IMR-90 (cell line): ENCODE measurements at regions not wholly inside any gene's neighbourhood (a gene's known extent, or its start where the extent isn't known, plus 50 kb on each side); places are given as distances from the start of the nearest gene placed in this dataset.

Source experiments
- ATAC-seq: fragments of 200-7000 bp; cut with Tn5 transposase; 2 replicates; pipeline ENCODE4 v1.9.1; 2020; ENCODE audit warnings: low read depth, mild to moderate bottlenecking, moderate library complexity
- BruUV-seq: library from RNA; stranded (reverse); fragments of 400-500 nt; replicated peaks from 2 replicates; lab custom pipeline; 2021; lab: Mats Ljungman, UMichigan
- CTCF ChIA-PET: fragments of 300-600 bp; formaldehyde crosslinking; extraction: SDS; loops from one replicate; lab custom pipeline; 2021; ENCODE audit warnings: antibody characterized with exemption; lab: Yijun Ruan, JAX
- POLR2A ChIA-PET: fragments of 300-600 bp; sonication (Branson Sonifier 250); formaldehyde crosslinking; loops from one replicate; lab custom pipeline; 2022; ENCODE audit warnings: antibody characterized with exemption; ENCODE audit not compliant: unreplicated experiment; lab: Charles Lee
- DNase-seq: peaks from one replicate; pipeline ENCODE4 v3.0.0; 2013
- H2AFZ ChIP-seq: replicated peaks from 2 replicates; pipeline ENCODE3; 2013; ENCODE audit warnings: low read length, mild to moderate bottlenecking; ENCODE audit not compliant: poor library complexity
- H2AK5ac ChIP-seq: 2 replicates; pipeline ENCODE4 v1.6.1; 2013; ENCODE audit warnings: low read depth, low read length, inconsistent platforms
- H2AK9ac ChIP-seq: replicated peaks from 2 replicates; pipeline ENCODE3; 2013; ENCODE audit warnings: mild to moderate bottlenecking, low read depth, low read length, moderate library complexity; ENCODE audit not compliant: poor library complexity
- H2BK120ac ChIP-seq: 2 replicates; pipeline ENCODE4 v1.6.1; 2013; ENCODE audit warnings: low read depth, low read length, inconsistent platforms
- H2BK15ac ChIP-seq: 3 replicates; pipeline ENCODE4 v1.6.1; 2013; ENCODE audit warnings: low read depth, low read length, inconsistent platforms
- H2BK20ac ChIP-seq: 2 replicates; pipeline ENCODE4 v1.6.1; 2013; ENCODE audit warnings: low read depth, mild to moderate bottlenecking, inconsistent platforms, low read length, moderate library complexity
- H2BK5ac ChIP-seq: 2 replicates; pipeline ENCODE4 v1.6.1; 2013; ENCODE audit warnings: mild to moderate bottlenecking, low read depth, low read length, inconsistent platforms; ENCODE audit not compliant: poor library complexity, severe bottlenecking
- H3K14ac ChIP-seq: replicated peaks from 2 replicates; pipeline ENCODE4 v1.6.1; 2013; ENCODE audit warnings: low read depth, low read length, inconsistent platforms
- H3K18ac ChIP-seq: 2 replicates; pipeline ENCODE4 v1.6.1; 2013; ENCODE audit warnings: low read depth, low read length, control low read depth
- H3K23ac ChIP-seq: 2 replicates; pipeline ENCODE4 v1.6.1; 2013; ENCODE audit warnings: low read depth, low read length, inconsistent platforms
- H3K27ac ChIP-seq: 2 replicates; pipeline ENCODE4 v1.5.1; 2013; ENCODE audit warnings: mild to moderate bottlenecking, control low read depth, low read length; ENCODE audit not compliant: insufficient read depth
- H3K27me3 ChIP-seq: 2 replicates; pipeline ENCODE4 v1.6.1; 2013; ENCODE audit warnings: low read length; ENCODE audit not compliant: control insufficient read depth, insufficient read depth
- H3K36me3 ChIP-seq: 2 replicates; pipeline ENCODE4 v1.6.1; 2013; ENCODE audit warnings: low read length, mixed read lengths; ENCODE audit not compliant: control insufficient read depth, insufficient read depth
- H3K4ac ChIP-seq: 2 replicates; pipeline ENCODE4 v1.6.1; 2013; ENCODE audit warnings: low read depth, low read length, inconsistent platforms
- H3K4me1 ChIP-seq: 2 replicates; pipeline ENCODE4 v1.6.1; 2013; ENCODE audit warnings: low read length, mixed read lengths; ENCODE audit not compliant: control insufficient read depth, insufficient read depth
- H3K4me2 ChIP-seq: 2 replicates; pipeline ENCODE4 v1.6.1; 2013; ENCODE audit warnings: low read depth, mild to moderate bottlenecking, control low read depth, low read length, moderate library complexity
- H3K4me3 ChIP-seq: 2 replicates; pipeline ENCODE4 v1.5.1; 2013; ENCODE audit warnings: low read depth, mild to moderate bottlenecking, control low read depth, low read length, moderate library complexity; ENCODE audit not compliant: insufficient read depth
- H3K56ac ChIP-seq: 2 replicates; pipeline ENCODE4 v1.6.1; 2013; ENCODE audit warnings: low read length, inconsistent platforms; ENCODE audit not compliant: insufficient read depth; ENCODE audit errors: extremely low read depth
- H3K79me1 ChIP-seq, 2 experiments: 2 replicates each; pipeline ENCODE4 v1.6.1; 2013; ENCODE audit warnings: low read length in 2 of 2, inconsistent platforms in 1 of 2, low read depth in 1 of 2
- H3K9ac ChIP-seq: 2 replicates; pipeline ENCODE4 v1.6.1; 2013; ENCODE audit warnings: low read depth, low read length, control low read depth
- H3K9me1 ChIP-seq: 2 replicates; pipeline ENCODE4 v1.6.1; 2013; ENCODE audit warnings: low read length, inconsistent platforms; ENCODE audit not compliant: insufficient read depth
- H3K9me3 ChIP-seq: 2 replicates; pipeline ENCODE4 v1.6.1; 2013; ENCODE audit warnings: low read length; ENCODE audit not compliant: control insufficient read depth, insufficient read depth
- H4K20me1 ChIP-seq: 2 replicates; pipeline ENCODE4 v1.6.1; 2013; ENCODE audit warnings: low read length, inconsistent platforms; ENCODE audit not compliant: insufficient read depth
- H4K5ac ChIP-seq: 2 replicates; pipeline ENCODE4 v1.6.1; 2013; ENCODE audit warnings: mild to moderate bottlenecking, low read depth, low read length, control low read depth
- H4K8ac ChIP-seq, 2 experiments: 2 replicates each; pipeline ENCODE4 v1.6.1; 2013; ENCODE audit warnings: low read depth in 2 of 2, low read length in 2 of 2, control low read depth in 1 of 2, inconsistent platforms in 1 of 2
- H4K91ac ChIP-seq: 2 replicates; pipeline ENCODE4 v1.6.1; 2013; ENCODE audit warnings: low read depth, low read length, inconsistent platforms; ENCODE audit not compliant: insufficient read depth
- BHLHE40 ChIP-seq: fragments of 150-350 bp; IDR thresholded peaks from 2 replicates; pipeline ENCODE4 v1.6.1; 2016; ENCODE audit warnings: mild to moderate bottlenecking, low read depth, low read length
- CEBPB ChIP-seq: IDR thresholded peaks from 2 replicates; pipeline ENCODE4 v1.6.1; 2012; ENCODE audit warnings: low read depth, low read length, improper control_type of control experiment
- CHD1 ChIP-seq: IDR thresholded peaks from 2 replicates; pipeline ENCODE4 v1.6.1; 2012; ENCODE audit warnings: low read depth, low read length, improper control_type of control experiment
- CTCF ChIP-seq: conservative IDR thresholded peaks from 2 replicates; pipeline ENCODE4 v1.5.1; 2012; ENCODE audit warnings: mild to moderate bottlenecking, low read depth, low read length, improper control_type of control experiment
- ELK1 ChIP-seq: fragments of 150-350 bp; IDR thresholded peaks from 2 replicates; pipeline ENCODE4 v1.6.1; 2016; ENCODE audit warnings: low read depth, mild to moderate bottlenecking, low read length, moderate library complexity, borderline replicate concordance
- FOS ChIP-seq: fragments of 150-350 bp; IDR thresholded peaks from 2 replicates; pipeline ENCODE4 v1.6.1; 2016; ENCODE audit warnings: low read depth, low read length
- MAFK ChIP-seq: IDR thresholded peaks from 2 replicates; pipeline ENCODE4 v1.6.1; 2012; ENCODE audit warnings: low read depth, low read length, improper control_type of control experiment
- MAZ ChIP-seq: IDR thresholded peaks from 2 replicates; pipeline ENCODE4 v1.6.1; 2012; ENCODE audit warnings: low read depth, mild to moderate bottlenecking, low read length, improper control_type of control experiment, moderate library complexity, borderline replicate concordance
- MXI1 ChIP-seq: IDR thresholded peaks from 2 replicates; pipeline ENCODE4 v1.6.1; 2012; ENCODE audit warnings: low read depth, mild to moderate bottlenecking, low read length, moderate library complexity, borderline replicate concordance
- NFE2L2 ChIP-seq: fragments of 150-350 bp; IDR thresholded peaks from 2 replicates; pipeline ENCODE4 v1.6.1; 2016; ENCODE audit warnings: low read depth, mild to moderate bottlenecking, low read length
- POLR2A ChIP-seq: IDR thresholded peaks from 2 replicates; pipeline ENCODE4 v1.6.1; 2012; ENCODE audit warnings: mild to moderate bottlenecking, low read depth, low read length
- RAD21 ChIP-seq: IDR thresholded peaks from 2 replicates; pipeline ENCODE4 v1.6.1; 2012; ENCODE audit warnings: low read length, improper control_type of control experiment
- RFX5 ChIP-seq: IDR thresholded peaks from 2 replicates; pipeline ENCODE4 v1.8.0; 2012; ENCODE audit warnings: low read depth, mild to moderate bottlenecking, low read length, moderate library complexity
- SMC3 ChIP-seq: fragments of 150-350 bp; IDR thresholded peaks from 2 replicates; pipeline ENCODE4 v1.6.1; 2016; ENCODE audit warnings: low read depth, mild to moderate bottlenecking, antibody characterized with exemption, low read length, moderate library complexity
- USF2 ChIP-seq: fragments of 150-350 bp; IDR thresholded peaks from 2 replicates; pipeline ENCODE4 v1.6.1; 2017; ENCODE audit warnings: mild to moderate bottlenecking, antibody characterized with exemption, low read length, low read depth
- WGBS, 2 experiments: methylation state at CpG; one replicate each; pipeline versions ENCODE4 v1.1.5 to v1.1.7; 2013; ENCODE audit warnings: missing lambda C conversion rate in 2 of 2; ENCODE audit not compliant: insufficient read length in 1 of 2; ENCODE audit errors: extremely low coverage in 2 of 2; 5-methylcytosine and 5-hydroxymethylcytosine counted together
- dilution Hi-C: fragments of 300-500 bp; cut with HindIII; formaldehyde crosslinking; loops from one replicate; pipeline ENCODE4 v1.14.3; 2018; ENCODE audit warnings: low sequenced_read_pairs; ENCODE audit not compliant: unreplicated experiment
- in situ Hi-C: fragments of 300-500 bp; cut with MboI; formaldehyde crosslinking; loops from 3 replicates; pipeline ENCODE4 v1.14.3; 2019; ENCODE audit warnings: low sequenced_read_pairs, inconsistent platforms, mixed read lengths
- intact Hi-C: fragments of 100-400 bp; cut with micrococcal nuclease; formaldehyde crosslinking; loops from 2 replicates; pipeline ENCODE4 v1.10.0; 2022

GRCh38 chr5:82748688-82749460, 328.3 kb downstream of the TMEM167A start:
- Histone ChIP-seq H3K27ac (no peak overlapping the region), H3K56ac (no peak overlapping the region), H3K23ac (no peak overlapping the region), H3K4me2 (no peak overlapping the region), H3K4me1 (no peaks in the 10 kb centered on the region), H3K14ac (no peak overlapping the region), H4K20me1 (no peaks in the 10 kb centered on the region), H4K5ac (no peak overlapping the region), H3K18ac (no peak overlapping the region), H3K27me3 (peaks cover 6% of the 10 kb centered on the region; the same call in 1 of the 2 replicates), H3K4ac (no peak overlapping the region), H3K9me1 (no peaks in the 10 kb centered on the region), H3K36me3 (no peaks in the 10 kb centered on the region), H2BK5ac (no peak overlapping the region), H3K79me1 (no peaks in the 10 kb centered on the region), H3K9me3 (no peaks in the 10 kb centered on the region), H2AFZ (no peak overlapping the region), H3K9ac (no peak overlapping the region), H2AK9ac (no peak overlapping the region), H3K4me3 (no peak overlapping the region), H4K8ac (no peak overlapping the region), H4K91ac (no peak overlapping the region), H2BK15ac (no peak overlapping the region), H2AK5ac (no peak overlapping the region), H2BK120ac (no peak overlapping the region), H2BK20ac (no peak overlapping the region)
- TF ChIP-seq MAFK (no peak), CHD1 (no peak), USF2 (no peak), MXI1 (no peak), BHLHE40 (no peak), MAZ (no peak), SMC3 (no peak), RAD21 (no peak), CEBPB (no peak), ELK1 (no peak), RFX5 (no peak), CTCF (no peak), POLR2A (no peak), NFE2L2 (no peak), FOS (no peak)
- ATAC-seq = no peak
- intact Hi-C loops = no loop called here
- BruUV-seq = no TSS peak
- POLR2A ChIA-PET = no interaction called here
- CTCF ChIA-PET = no interaction called here
- dilution Hi-C loops = no loop called here
- in situ Hi-C loops = no loop called here
- DNase-seq = no peak
- WGBS, 2 experiments = no CpG with 5 or more reads among the region's 8 CpGs
